AG09309 (cell line): ENCODE measurements at regions not wholly inside any gene's neighbourhood (a gene's known extent, or its start where the extent isn't known, plus 50 kb on each side); places are given as distances from the start of the nearest gene placed in this dataset.

Experiments used
- DNase-seq: peaks from one replicate; pipeline ENCODE4 v3.0.0-alpha.2; 2010; ENCODE audit warnings: low read depth
- H3K4me3 ChIP-seq: 2 replicates; pipeline ENCODE4 v1.5.1; 2011; ENCODE audit warnings: mild to moderate bottlenecking, low read depth, low read length, moderate library complexity; ENCODE audit not compliant: control insufficient read depth
- CTCF ChIP-seq: IDR thresholded peaks from 2 replicates; pipeline ENCODE4 v1.5.1; 2011; ENCODE audit warnings: mild to moderate bottlenecking, low read depth, low read length, inconsistent platforms; ENCODE audit not compliant: insufficient read depth, control insufficient read depth; ENCODE audit errors: missing control alignments

- no peak for TF ChIP-seq CTCF
- DNase-seq, result no peak
- no peak overlapping the region for H3K4me3 ChIP-seq
Observed at GRCh38 chr6:91540902-91541301, 954.0 kb upstream of the MAP3K7 start.

GRCh38 chr6:91539456-91539855 is 952.6 kb upstream of the MAP3K7 start:
- no peak for DNase-seq
- no peak for TF ChIP-seq CTCF
- H3K4me3 ChIP-seq, result no peak overlapping the region

- TF ChIP-seq CTCF, result no peak
- DNase-seq, result no peak
- H3K4me3 ChIP-seq, result no peak overlapping the region
Observed at GRCh38 chr6:91538622-91539021, 951.8 kb upstream of the MAP3K7 start.

- DNase-seq, result no peak
- no peak overlapping the region for H3K4me3 ChIP-seq
- TF ChIP-seq CTCF, result no peak
Observed at GRCh38 chr6:91534614-91535013, 947.7 kb upstream of the MAP3K7 start.

- no peak for TF ChIP-seq CTCF
- no peak overlapping the region for H3K4me3 ChIP-seq
- DNase-seq, result no peak
Observed at GRCh38 chr6:91523511-91523910, 936.6 kb upstream of the MAP3K7 start.

- no peak for TF ChIP-seq CTCF
- H3K4me3 ChIP-seq, result no peak overlapping the region
- DNase-seq, result no peak
Observed at GRCh38 chr6:91521999-91522398, 935.1 kb upstream of the MAP3K7 start.

GRCh38 chr6:91509711-91510110 is 922.8 kb upstream of the MAP3K7 start:
- no peak for TF ChIP-seq CTCF
- no peak overlapping the region for H3K4me3 ChIP-seq
- no peak for DNase-seq
